GM21515 (cell line): ENCODE measurements at regions not wholly inside any gene's neighbourhood (a gene's known extent, or its start where the extent isn't known, plus 50 kb on each side); places are given as distances from the start of the nearest gene placed in this dataset.

Experiments used
- ATAC-seq: cut with Tn5 transposase; IDR thresholded peaks from one replicate; pipeline ENCODE4 v1.9.1; 2021; ENCODE audit not compliant: unreplicated experiment

- ATAC-seq = no peak
Observed at GRCh38 chr10:2951235-2951835, 116.0 kb upstream of the PFKP start.

- no peak for ATAC-seq
Observed at GRCh38 chr10:2950546-2950945, 116.8 kb upstream of the PFKP start.

- peak; percentile 43 for ATAC-seq
Observed at GRCh38 chr10:2949948-2950354, 117.4 kb upstream of the PFKP start.

- no peak for ATAC-seq
Observed at GRCh38 chr10:2949221-2949947, 118.0 kb upstream of the PFKP start.

GRCh38 chr10:2948127-2948854 is 119.1 kb upstream of the PFKP start:
- ATAC-seq = peak; percentile 76

- no peak for ATAC-seq
Observed at GRCh38 chr10:2944788-2945187, 122.6 kb upstream of the PFKP start.

GRCh38 chr10:2943932-2944614 is 123.3 kb upstream of the PFKP start:
- no peak for ATAC-seq

- no peak for ATAC-seq
Observed at GRCh38 chr10:2942938-2943337, 124.4 kb upstream of the PFKP start.

GRCh38 chr10:2938869-2939268 is 128.5 kb upstream of the PFKP start:
- ATAC-seq = no peak

- no peak for ATAC-seq
Observed at GRCh38 chr10:2936816-2937215, 130.5 kb upstream of the PFKP start.

- ATAC-seq = no peak
Observed at GRCh38 chr10:2935647-2936386, 131.5 kb upstream of the PFKP start.

GRCh38 chr10:2933924-2934323 is 133.4 kb upstream of the PFKP start:
- no peak for ATAC-seq

- no peak for ATAC-seq
Observed at GRCh38 chr10:2933519-2933918, 133.8 kb upstream of the PFKP start.

- no peak for ATAC-seq
Observed at GRCh38 chr10:2933071-2933470, 134.3 kb upstream of the PFKP start.

GRCh38 chr10:2929480-2930258 is 137.7 kb upstream of the PFKP start:
- ATAC-seq = no peak

GRCh38 chr10:2927958-2928840 is 139.1 kb upstream of the PFKP start:
- ATAC-seq = peak; percentile 96

GRCh38 chr10:2926918-2927660 is 140.3 kb upstream of the PFKP start:
- no peak for ATAC-seq

GRCh38 chr10:2925631-2926030 is 141.7 kb upstream of the PFKP start:
- ATAC-seq = no peak
